NCI-H146 treated with DMSO at 0.1 percent for 48 hours (cell line): ENCODE measurements at regions not wholly inside any gene's neighbourhood (a gene's known extent, or its start where the extent isn't known, plus 50 kb on each side); places are given as distances from the start of the nearest gene placed in this dataset.
A peak's percentile ranks its signal among the peaks of the same experiment; 100 is the strongest.
"Not testable (repeated sequence)": the region's sequence is repeated elsewhere in the genome, so short reads cannot be mapped to it uniquely, and the experiment has no call there.

Experiments
- DNase-seq: peaks from one replicate; lab custom pipeline; 2025; ENCODE audit not compliant: unreplicated experiment; lab: John Stamatoyannopoulos, UW

GRCh38 chr2:175282300-175282699 lies 100.8 kb upstream of the ATP5MC3 start:
- DNase-seq, result peak; percentile 63

DNA sequence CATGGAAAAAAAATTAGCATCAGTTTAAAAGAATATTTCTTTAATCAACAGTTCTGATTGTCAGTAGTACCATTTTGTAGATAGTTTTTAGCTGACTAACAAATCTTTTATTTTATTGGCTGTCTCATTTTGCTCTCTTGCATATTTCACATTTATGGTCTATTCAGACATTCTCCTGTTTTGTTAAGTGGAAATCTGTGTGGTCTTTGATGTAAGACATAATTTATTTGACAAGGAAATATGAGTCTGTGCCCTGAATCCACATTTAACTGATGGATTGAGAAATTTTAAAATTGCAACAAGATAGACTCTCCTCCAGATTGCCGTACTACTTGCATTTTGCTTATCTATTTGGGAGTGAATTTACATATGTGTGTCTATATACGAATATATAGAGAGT lies 96.3 kb upstream of the ATP5MC3 start:
- no peak for DNase-seq

DNA sequence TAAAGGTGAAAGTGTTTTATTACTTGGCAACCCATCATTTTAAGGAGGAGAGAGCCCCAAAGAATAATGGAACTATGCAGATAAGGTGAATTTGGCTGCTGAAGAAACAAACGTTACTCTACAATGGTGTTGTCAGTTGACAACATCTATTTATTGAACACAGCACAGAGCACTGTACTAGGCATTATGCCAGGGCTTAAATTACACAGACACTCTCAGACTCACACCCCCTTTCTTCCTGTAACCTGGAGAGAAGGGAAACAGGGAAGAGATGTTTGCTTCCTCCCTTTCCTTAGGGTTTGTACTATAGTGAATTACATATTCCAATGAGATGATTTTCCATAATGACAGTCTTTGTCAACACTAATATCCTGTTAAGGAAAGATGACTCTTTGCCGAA lies 94.0 kb upstream of the ATP5MC3 start:
- DNase-seq, result no peak

DNA sequence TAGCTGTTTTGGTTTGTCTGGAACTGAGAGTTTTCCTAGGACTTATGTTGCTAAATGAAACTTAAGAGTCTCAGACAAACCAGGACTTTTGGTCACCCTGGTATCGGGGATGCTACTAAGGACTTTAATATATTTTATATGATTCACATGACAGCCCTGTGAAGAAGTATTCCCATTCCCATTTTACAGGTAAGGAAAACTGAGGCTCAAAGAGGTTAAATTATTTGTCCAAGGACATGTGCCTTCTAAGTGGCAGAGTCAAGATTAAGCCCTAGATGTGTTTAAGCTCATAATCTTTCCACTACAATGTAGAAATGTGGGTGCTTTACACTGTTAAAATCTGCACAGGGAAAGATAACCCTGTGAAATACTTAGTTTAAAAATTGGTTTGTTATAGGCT lies 77.7 kb upstream of the ATP5MC3 start:
- DNase-seq, result no peak

- DNase-seq, result no peak
Measured at GRCh38 chr2:175256806-175257585, 75.5 kb upstream of the ATP5MC3 start.

DNA sequence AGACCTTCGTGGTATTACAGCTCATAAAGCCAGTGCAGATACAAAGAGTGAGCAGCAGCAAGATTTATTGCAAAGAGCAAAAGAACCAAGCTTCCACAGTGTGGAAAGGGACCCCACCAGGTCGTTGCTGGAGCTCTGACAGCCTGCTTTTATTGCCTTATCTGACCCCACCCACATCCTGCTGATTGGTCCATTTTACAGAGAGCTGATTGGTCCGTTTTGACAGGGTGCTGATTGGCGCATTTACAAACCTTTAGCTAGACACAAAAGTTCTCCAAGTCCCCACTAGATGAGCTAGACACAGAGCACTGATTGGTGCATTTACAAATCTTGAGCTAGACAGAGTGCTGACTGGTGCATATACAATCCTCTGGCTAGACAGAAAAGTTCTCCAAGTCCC lies 74.9 kb upstream of the ATP5MC3 start:
- not testable (repeated sequence) for DNase-seq

DNA sequence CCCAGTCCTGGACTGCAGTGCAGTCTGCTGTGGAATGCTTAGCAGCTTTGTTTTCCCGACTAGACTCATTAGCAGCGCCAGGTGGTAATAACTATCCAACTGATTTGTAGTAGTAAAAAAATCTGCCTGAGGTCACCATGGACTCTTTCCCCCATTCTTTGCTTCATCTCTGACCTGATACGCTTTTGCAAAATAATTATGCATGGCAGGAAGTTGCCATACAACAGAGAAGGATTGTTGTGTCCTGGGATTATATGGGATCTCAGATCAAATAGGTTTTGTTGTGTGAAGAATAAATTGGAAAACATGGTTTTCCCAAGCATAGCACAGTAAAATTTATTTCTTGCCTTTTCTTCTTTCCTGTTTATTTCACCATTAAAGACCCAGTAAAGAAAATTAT lies 72.4 kb upstream of the ATP5MC3 start:
- DNase-seq, result peak; percentile 18

DNA sequence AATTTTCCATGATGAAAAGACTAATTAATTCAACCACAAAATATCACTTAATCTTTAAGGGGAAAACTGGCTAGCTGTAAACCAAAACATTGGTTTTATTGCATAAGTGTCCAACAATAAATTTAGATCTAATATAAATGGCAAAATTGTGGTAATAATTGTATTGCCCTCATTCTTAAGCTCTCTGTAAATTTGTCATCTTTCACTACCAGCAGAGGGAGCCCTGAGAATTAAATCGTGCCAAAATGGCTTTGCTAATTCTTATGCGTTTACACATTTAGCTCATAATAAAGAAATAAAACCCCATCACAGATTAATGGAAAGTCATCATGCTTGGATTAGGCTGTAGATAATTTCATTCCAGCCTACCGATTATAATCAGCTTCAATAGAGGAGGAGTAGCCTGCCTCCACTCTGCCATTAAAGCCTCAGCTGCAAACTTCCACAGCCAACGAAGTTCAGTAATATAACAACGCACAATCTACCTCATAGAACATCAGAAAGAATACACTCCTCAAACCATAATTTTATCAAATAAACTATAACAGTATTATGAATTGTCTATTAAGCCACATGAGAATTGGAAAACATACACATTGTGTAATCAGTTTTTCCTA lies 70.0 kb upstream of the ATP5MC3 start:
- DNase-seq, result peak; percentile 7

DNA sequence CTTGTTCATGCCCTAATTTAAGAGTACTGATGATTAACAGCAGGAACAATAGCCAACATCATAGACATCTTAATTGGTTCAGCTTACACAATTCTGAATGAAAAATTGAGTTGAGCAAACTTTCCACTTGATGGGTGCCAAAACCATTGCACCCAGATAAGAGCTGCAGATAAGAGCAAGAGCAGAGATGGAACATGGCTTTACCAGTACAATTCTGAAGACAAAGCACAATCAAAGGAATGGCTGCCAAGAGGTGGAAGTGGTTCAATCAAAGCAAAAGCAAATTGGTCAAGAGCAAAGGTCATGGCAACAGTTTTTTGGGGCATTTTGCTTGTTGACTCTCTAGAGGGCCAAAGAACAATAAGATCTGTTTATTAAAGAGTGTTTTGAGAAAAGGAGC lies 65.6 kb upstream of the ATP5MC3 start:
- no peak for DNase-seq

GRCh38 chr2:175244697-175245096 lies 63.2 kb upstream of the ATP5MC3 start:
- DNase-seq, result no peak

DNA sequence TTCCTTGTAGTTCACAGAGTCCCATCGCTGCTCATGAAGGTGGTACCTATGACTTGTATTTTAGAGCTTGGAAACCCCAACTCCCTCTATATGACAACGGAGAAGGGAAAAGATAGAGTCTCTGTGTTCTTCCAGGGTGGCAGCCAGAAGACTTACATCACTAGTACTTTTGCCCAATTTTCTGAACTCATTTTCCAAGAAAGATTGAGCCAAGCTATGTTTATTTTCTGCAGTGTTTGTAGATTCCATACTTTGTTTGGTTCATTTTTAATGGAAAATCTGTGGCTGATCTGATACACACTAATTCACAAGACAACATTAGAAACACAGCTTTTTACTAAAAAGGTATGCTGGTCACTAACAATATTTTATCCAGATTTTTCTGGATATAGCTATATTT lies 60.2 kb upstream of the ATP5MC3 start:
- DNase-seq, result no peak

GRCh38 chr2:175240033-175240432 lies 58.5 kb upstream of the ATP5MC3 start:
- not testable (repeated sequence) for DNase-seq

DNA sequence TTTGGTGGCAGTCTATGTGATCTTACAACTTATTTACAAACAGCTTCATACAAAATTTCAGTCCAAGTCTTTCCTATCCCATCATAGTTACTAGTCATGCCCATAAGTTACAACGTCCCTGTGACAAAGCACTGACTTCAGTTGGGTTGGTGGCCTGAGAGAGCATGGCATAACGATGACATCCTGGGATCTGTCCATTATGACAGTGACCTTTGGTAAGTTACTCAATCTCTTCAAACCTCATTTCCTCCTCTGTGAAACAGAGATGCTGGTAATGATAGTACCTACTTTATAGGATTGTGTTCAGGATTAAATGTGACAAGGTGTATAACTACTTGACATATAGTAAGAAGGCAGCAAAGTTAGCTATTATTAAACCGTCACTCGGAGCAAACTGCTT lies 55.4 kb upstream of the ATP5MC3 start:
- no peak for DNase-seq

GRCh38 chr2:175234650-175235049 lies 53.1 kb upstream of the ATP5MC3 start:
- DNase-seq, result no peak

DNA sequence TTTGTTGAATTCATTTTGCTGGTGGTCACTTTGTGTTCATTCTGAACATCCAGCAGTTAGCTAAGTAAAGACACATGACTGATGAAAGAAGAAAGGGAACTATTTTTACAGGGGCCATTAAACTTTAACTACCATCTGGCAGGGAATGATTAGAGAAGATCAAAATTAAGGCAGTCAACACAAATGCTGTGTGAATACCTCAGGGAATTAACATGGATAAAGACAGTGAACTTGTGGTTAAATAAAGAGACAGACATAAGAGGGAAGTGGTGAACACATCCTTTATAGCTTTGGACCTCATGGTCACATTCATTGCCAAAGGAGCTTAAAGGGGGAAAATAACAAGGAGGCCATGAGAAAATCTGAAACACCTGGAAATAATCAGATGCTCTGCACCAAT lies 52.6 kb upstream of the ATP5MC3 start:
- DNase-seq, result no peak

DNA sequence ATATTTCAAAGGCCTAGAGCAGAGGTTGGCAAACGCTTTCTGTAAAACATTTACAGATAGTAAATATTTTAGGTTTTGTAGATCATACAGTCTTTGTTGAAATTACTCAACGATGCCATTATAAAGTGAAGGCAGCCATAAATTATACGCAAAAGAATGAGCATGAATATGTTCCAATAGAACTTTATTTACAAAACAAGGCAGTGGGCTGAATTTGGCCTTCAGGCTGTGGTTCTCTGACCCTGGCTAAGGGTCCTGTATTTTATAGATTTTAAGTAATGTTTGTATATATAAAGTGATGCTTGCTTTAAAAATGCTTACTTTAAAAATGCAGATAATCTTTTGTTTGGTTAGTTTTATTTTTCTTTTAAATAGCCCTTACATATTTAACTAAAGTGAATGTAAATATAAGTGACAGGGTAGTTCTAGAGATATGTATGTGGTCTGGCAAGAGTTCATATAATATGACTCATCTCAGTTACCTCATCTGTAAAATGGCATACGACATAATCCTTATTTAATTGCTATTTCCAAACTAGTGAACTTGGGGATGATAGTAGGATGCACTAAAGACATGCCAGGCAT lies 51.7 kb upstream of the ATP5MC3 start:
- DNase-seq, result no peak
